NCI-H82 treated with DMSO at 0.1 percent for 48 hours (cell line): ENCODE measurements at regions not wholly inside any gene's neighbourhood (a gene's known extent, or its start where the extent isn't known, plus 50 kb on each side); places are given as distances from the start of the nearest gene placed in this dataset.

Experiments used
- DNase-seq: peaks from one replicate; lab custom pipeline; 2025; ENCODE audit not compliant: unreplicated experiment; lab: John Stamatoyannopoulos, UW

DNA sequence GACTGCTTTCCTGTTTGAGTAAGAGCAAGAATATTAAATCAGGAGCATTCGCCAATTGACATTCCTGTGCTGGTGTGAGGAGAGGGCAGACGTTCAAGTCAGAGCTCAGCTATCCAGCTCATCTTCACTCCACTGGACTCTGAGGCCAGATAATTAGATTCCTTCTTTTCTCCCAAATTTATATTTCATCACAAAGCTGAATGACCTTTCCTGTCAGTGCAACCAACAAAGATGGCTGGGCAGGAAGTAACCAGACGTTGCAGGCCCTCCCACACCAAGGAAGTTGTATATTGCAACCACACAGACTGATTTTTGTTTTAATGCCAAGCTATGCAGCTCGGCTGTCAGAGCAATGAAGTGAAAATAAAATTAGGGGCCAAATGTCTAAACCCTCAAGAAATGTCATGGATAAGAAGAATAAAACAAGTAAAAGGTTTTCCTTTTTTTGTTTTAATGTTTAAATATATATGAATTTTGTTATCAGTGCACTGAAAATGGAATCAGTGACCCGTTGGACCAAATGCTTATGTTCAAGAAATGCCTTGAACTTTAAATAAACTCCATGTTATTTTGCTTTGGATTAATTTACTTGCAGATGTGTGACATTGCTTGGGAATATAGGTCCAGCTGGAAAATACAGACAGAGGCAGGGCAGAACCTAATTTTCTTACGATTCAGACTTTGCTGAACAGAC is 578.9 kb upstream of the FAT1 start:
- DNase-seq: no peak

DNA sequence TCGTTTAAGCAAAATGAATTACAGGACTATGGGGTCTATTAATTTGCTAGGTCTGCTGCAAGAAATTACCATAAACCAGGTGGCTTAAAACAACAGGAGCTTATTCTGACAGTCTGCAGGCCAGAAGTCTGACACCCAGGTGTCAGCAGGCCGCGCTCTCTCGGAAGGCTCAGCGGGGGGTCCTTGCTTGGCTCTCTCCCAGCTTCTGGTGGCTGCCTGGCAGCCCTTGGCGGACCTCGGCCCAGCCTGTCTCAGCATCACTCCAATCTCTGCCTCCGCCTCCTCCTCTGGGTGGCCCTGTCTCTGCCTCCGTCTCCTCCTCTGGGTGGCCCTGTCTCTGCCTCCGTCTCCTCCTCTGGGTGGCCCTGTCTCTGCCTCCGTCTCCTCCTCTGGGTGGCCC is 580.5 kb upstream of the FAT1 start:
- DNase-seq: no peak

GRCh38 chr4:187307131-187307530 is 583.5 kb upstream of the FAT1 start:
- DNase-seq: no peak

- DNase-seq: no peak
Observed at GRCh38 chr4:187309456-187309855, 585.8 kb upstream of the FAT1 start.

DNA sequence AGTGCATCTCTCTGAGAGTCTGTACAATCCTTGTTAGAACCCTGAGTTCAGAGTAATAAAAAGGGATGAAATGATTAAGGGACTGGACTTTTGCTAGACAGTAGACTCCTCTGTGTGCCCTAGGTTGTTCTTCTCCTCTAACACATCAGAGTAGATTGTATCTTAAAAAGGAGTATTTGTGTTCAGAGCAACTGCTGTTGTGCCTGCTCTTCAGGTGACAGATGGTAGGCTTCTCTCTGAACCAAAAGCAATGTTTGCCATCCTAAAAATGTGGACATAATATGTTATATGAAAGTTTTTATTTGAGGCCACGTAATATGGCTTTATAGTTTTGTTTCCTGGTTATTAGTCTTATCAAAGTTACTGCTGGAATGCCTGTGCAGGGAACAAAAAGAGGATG is 588.6 kb upstream of the FAT1 start:
- DNase-seq: no peak

DNA sequence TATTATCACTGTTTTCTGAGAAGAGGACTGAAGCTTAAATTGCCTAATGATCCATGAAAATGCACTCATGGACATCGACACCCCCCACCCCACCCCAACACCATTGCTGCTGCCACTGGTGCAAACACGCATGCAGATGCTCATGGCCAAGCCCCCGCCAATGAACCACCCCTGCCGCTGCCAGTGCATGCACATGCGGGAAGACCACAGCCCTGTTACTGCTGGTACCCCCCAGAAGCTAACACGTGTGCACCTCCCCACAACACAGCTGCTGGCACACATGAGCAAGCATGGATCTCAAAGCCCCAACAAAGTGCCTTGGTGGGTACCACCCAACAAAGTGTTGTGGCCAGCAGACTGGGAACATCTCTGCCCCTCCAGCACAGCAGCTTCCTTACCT is 594.1 kb upstream of the FAT1 start:
- no peak for DNase-seq

- DNase-seq: no peak
Observed at GRCh38 chr4:187321711-187322110, 598.1 kb upstream of the FAT1 start.

DNA sequence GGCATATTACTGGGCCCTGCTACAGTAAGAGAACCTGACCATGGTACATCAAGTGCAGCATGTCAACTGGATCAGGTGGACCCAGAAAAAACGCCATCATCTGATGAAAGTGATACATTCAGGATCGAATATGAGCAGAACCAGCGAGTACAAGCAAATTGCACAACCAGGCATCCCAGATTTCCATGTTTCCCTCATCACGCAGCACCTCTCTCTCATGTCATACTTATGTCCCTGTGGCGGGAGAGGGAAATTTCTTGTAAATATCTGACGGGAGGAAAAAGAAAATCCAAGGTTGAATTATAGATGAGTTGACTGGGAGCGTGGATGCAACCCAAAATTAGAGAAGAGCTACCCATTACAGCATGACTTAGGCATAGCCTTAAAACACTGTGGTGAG is 608.5 kb upstream of the FAT1 start:
- DNase-seq: no peak

- DNase-seq: no peak
Observed at GRCh38 chr4:187333151-187333550, 609.5 kb upstream of the FAT1 start.

DNA sequence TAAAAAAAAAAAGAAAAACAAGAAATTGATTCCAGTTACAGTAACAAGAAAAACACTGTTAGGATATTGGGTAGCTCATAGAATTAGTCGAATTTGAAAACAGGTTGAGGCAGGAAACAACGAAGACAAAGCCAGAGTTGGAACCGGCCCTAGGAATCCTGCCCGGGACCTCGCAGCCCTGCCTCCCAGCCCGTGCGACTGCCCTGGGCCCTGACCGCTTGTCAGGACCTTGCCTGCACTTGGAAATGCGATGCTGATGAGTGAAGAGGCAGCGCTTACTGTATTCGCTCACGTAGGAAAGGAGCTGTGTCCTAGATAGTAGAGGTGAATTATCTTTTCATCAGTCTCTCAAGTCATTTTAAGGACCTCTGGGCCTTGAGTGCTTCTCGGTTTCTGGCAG is 611.7 kb upstream of the FAT1 start:
- no peak for DNase-seq

GRCh38 chr4:187354740-187355139 is 631.1 kb upstream of the FAT1 start:
- no peak for DNase-seq

DNA sequence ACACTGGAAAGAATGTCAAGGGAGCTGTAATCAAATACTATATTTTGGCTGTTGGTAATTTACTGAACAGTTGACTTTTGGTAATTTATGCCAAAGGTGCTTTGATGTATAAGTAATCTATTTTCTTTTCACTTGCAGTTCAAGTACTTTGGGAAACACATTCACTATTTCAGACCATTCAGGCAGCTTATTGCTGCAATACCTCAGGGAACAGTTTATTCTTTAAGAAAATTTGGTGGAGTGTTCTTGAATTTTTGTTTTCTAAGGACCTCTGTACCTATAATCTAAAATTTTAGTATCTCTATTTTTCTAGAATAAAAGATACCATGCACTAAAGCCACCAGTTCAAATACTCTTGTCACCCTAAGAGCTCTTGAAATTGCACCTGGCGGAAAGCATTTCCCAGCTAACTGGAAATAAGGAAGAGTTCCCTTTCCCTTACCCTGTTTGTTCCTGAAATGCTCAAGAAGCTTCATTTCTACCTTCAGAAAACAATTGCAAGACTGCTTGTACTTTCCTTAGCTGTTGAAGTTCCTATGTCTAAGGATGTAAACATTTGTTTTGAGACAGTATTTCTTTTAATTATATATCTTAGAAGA is 633.5 kb upstream of the FAT1 start:
- DNase-seq: no peak

DNA sequence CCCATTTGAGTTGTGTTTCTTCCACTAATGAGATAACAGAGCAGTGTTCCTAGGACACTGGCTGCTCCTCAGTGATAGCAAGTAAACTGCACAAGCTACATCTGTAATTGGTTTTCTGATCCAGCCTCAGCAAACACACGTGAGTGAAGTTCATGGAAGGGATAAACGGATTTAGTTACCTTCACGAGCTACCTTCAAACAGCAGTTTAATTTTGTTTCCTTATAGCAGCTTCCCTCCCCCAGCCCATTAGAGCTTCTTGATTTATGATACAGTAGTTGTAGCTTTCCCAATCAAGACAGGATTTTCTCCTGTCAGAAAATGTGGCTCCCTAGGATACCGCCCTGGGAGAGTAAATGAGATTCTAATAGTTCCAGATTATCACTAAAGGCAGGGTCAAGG is 634.2 kb upstream of the FAT1 start:
- peak; percentile 7 for DNase-seq

GRCh38 chr4:187362937-187363857 is 632.4 kb upstream of the ZFP42 start:
- no peak for DNase-seq

DNA sequence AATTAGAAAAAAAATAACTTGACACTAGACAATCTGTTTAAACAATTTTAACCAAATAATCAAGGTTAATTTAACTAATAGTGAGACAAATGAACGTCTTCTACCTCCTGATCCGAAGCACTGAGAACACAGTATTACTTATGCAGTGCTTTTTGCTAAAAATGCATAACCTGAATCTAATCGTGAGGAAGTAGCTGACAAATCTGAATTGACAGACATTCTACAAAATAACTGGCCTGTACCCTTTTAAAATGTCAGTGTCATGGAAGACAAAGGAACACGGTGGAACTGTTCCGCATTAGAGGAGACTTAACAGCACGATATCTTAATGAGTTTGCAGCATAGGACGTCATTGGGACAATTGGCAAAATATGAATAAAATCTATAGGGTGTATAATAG is 631.2 kb upstream of the ZFP42 start:
- DNase-seq: no peak

- DNase-seq: no peak
Observed at GRCh38 chr4:187364851-187365250, 630.7 kb upstream of the ZFP42 start.

DNA sequence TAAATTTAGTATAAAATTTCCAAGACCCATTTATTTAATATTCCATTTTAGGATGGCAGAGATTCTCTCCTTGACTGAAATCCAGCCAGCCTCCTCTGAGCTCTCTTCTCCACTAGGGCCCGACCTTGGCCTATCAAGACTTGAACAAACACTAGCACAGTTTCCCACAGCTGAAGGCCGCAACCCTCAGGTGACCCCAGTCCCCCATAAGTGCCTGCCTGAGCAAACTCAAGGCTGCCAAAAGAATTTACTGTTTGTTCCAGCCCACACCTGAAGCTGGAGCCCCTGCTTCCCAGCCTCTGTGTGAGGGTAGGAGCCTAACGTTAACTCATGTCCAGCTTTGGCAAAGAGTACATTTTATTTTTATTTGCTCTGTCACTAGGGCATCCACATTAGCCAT is 629.0 kb upstream of the ZFP42 start:
- DNase-seq: no peak

DNA sequence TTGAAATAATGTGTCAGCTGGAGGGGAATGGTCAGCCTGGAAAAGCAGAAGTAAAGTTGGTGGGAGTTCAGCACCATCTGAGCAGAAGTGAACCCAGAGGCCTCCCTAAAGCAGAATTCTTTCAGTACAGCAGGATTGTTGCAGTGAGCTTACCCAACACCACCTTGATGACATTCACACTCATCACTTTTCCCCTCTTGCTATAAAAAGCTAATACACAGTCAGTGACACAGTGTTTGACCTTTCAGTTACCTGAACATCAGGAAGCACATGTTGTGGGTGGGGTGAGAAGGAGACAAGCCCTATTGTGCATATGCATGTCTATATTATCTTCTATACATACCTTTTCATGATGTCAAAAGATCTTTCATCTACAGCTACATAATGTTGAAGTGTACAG is 624.7 kb upstream of the ZFP42 start:
- DNase-seq: no peak

- DNase-seq: no peak
Observed at GRCh38 chr4:187378441-187378840, 617.1 kb upstream of the ZFP42 start.

DNA sequence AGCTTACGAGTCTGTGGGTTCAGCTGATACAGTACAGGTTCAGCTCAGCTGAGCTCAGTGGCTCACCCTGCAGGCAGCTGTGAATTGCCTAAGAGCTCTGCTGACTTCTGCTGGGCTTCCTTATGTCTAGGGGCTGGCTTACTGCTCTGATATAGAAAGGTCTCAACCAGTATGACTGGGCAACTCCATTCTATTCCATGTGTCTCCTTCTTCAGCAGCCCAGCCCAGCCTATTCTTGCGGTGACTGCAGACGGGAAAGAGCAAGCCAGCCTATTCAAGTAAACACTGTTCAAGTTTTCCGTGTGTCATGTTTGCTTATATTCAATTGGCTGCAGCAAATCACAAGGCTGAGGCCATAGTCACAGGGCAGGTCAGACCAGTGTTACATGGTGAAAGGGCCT is 615.4 kb upstream of the ZFP42 start:
- no peak for DNase-seq

GRCh38 chr4:187383181-187383580 is 612.4 kb upstream of the ZFP42 start:
- DNase-seq: no peak

DNA sequence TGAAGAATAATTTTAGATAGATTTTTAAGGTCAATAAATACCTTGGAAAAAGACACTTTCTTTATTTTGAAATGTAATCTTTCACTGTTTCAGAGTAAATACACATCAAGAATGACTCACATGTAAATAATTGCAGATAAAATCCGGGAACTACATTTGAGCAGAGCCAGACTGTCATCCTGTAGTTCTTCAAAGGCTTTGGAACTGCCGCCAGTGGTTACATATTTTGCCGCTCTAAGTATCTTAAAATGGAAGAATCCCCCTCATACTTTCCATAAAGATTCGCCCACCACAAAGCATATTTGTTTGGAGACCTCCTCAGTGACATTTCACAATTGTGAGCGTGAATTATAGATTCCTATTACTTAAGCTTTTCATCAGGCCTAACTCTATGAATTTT is 607.8 kb upstream of the ZFP42 start:
- no peak for DNase-seq
